BLaER1 (cell line): ENCODE measurements at regions not wholly inside any gene's neighbourhood (a gene's known extent, or its start where the extent isn't known, plus 50 kb on each side); places are given as distances from the start of the nearest gene placed in this dataset.

Experiments used
- H3K27ac ChIP-seq: shearing (Covaris generic); formaldehyde crosslinking; 2 replicates; pipeline ENCODE4 v1.8.1; 2022
- H3K27me3 ChIP-seq: shearing (Covaris generic); formaldehyde crosslinking; 2 replicates; pipeline ENCODE4 v1.8.1; 2022
- H3K36me3 ChIP-seq: shearing (Covaris generic); formaldehyde crosslinking; 2 replicates; pipeline ENCODE4 v1.8.1; 2022
- H3K4me1 ChIP-seq: shearing (Covaris generic); formaldehyde crosslinking; 2 replicates; pipeline ENCODE4 v1.8.1; 2022
- H3K4me2 ChIP-seq: shearing (Covaris generic); formaldehyde crosslinking; 2 replicates; pipeline ENCODE4 v1.8.1; 2022
- H3K4me3 ChIP-seq: shearing (Covaris generic); formaldehyde crosslinking; 2 replicates; pipeline ENCODE4 v1.8.1; 2022
- H3K9ac ChIP-seq: shearing (Covaris generic); formaldehyde crosslinking; 2 replicates; pipeline ENCODE4 v1.8.1; 2022
- H3K9me3 ChIP-seq: shearing (Covaris generic); formaldehyde crosslinking; 2 replicates; pipeline ENCODE4 v1.8.1; 2022
- H4K20me1 ChIP-seq: shearing (Covaris generic); formaldehyde crosslinking; 2 replicates; pipeline ENCODE4 v1.8.1; 2022
- Cebpa-rat ChIP-seq: shearing (Covaris generic); IDR thresholded peaks from 2 replicates; pipeline ENCODE4 v1.8.1; 2022

- Histone ChIP-seq H3K4me1 (no peaks in the 10 kb centered on the region), H4K20me1 (no peaks in the 10 kb centered on the region), H3K9ac (no peak overlapping the region), H3K36me3 (no peaks in the 10 kb centered on the region), H3K27ac (no peak overlapping the region), H3K9me3 (no peaks in the 10 kb centered on the region), H3K4me3 (no peak overlapping the region), H3K27me3 (no peaks in the 10 kb centered on the region), H3K4me2 (no peak overlapping the region)
- no peak for TF ChIP-seq Cebpa-rat
Observed at GRCh38 chr4:111880116-111880515, 265.1 kb upstream of the FAM241A start.

GRCh38 chr4:111883557-111883999 is 261.7 kb upstream of the FAM241A start:
- H3K9me3 ChIP-seq = no peaks in the 10 kb centered on the region
- H3K4me3 ChIP-seq = no peak overlapping the region
- no peak overlapping the region for H3K4me2 ChIP-seq
- no peak for TF ChIP-seq Cebpa-rat
- no peaks in the 10 kb centered on the region for H3K27me3 ChIP-seq
- H3K27ac ChIP-seq = no peak overlapping the region
- H3K9ac ChIP-seq = no peak overlapping the region
- no peaks in the 10 kb centered on the region for H3K4me1 ChIP-seq
- H3K36me3 ChIP-seq = no peaks in the 10 kb centered on the region
- no peaks in the 10 kb centered on the region for H4K20me1 ChIP-seq

GRCh38 chr4:111890412-111890811 is 254.8 kb upstream of the FAM241A start:
- no peaks in the 10 kb centered on the region for H3K27me3 ChIP-seq

GRCh38 chr4:111905511-111905910 is 239.7 kb upstream of the FAM241A start:
- H3K9me3 ChIP-seq = no peaks in the 10 kb centered on the region
- H3K36me3 ChIP-seq = no peaks in the 10 kb centered on the region
- no peak overlapping the region for H3K27ac ChIP-seq
- no peaks in the 10 kb centered on the region for H3K27me3 ChIP-seq
- no peak overlapping the region for H3K4me2 ChIP-seq
- no peak for TF ChIP-seq Cebpa-rat
- no peak overlapping the region for H3K9ac ChIP-seq
- no peak overlapping the region for H3K4me3 ChIP-seq
- H4K20me1 ChIP-seq = no peaks in the 10 kb centered on the region; the same call in 1 of the 2 replicates
- no peaks in the 10 kb centered on the region for H3K4me1 ChIP-seq

More at GRCh38 chr4:111890412-111890811, 254.8 kb upstream of the FAM241A start:
- Histone ChIP-seq H3K9me3 (no peaks in the 10 kb centered on the region), H4K20me1 (no peaks in the 10 kb centered on the region), H3K4me2 (no peak overlapping the region), H3K36me3 (no peaks in the 10 kb centered on the region), H3K27ac (no peak overlapping the region), H3K4me3 (no peak overlapping the region), H3K9ac (no peak overlapping the region), H3K4me1 (no peaks in the 10 kb centered on the region)
- TF ChIP-seq Cebpa-rat = no peak

- H3K4me1 ChIP-seq = no peaks in the 10 kb centered on the region
- no peak overlapping the region for H3K4me2 ChIP-seq
- H3K36me3 ChIP-seq = no peaks in the 10 kb centered on the region
- 0 out of 2 replicates have a peak, but pooled peaks cover 3% of the 10 kb centered on the region for H3K9me3 ChIP-seq
- no peak overlapping the region for H3K9ac ChIP-seq
- H3K27me3 ChIP-seq = no peaks in the 10 kb centered on the region
- no peaks in the 10 kb centered on the region for H4K20me1 ChIP-seq
- H3K27ac ChIP-seq = no peak overlapping the region
- H3K4me3 ChIP-seq = no peak overlapping the region
- TF ChIP-seq Cebpa-rat = no peak
Observed at GRCh38 chr4:111919639-111920038, 225.6 kb upstream of the FAM241A start.

- H4K20me1 ChIP-seq = no peaks in the 10 kb centered on the region
- no peak overlapping the region for H3K27ac ChIP-seq
- TF ChIP-seq Cebpa-rat = no peak
- H3K4me2 ChIP-seq = no peak overlapping the region
- no peak overlapping the region for H3K9ac ChIP-seq
- no peaks in the 10 kb centered on the region for H3K4me1 ChIP-seq
- no peaks in the 10 kb centered on the region for H3K9me3 ChIP-seq
- H3K27me3 ChIP-seq = no peaks in the 10 kb centered on the region
- no peaks in the 10 kb centered on the region for H3K36me3 ChIP-seq
- H3K4me3 ChIP-seq = no peak overlapping the region
Observed at GRCh38 chr4:111921714-111922113, 223.5 kb upstream of the FAM241A start.

- Histone ChIP-seq H3K9me3 (no peaks in the 10 kb centered on the region), H3K27ac (no peak overlapping the region), H3K9ac (no peak overlapping the region), H3K27me3 (no peaks in the 10 kb centered on the region), H3K4me2 (no peak overlapping the region), H3K36me3 (no peaks in the 10 kb centered on the region), H3K4me1 (no peaks in the 10 kb centered on the region), H4K20me1 (no peaks in the 10 kb centered on the region), H3K4me3 (no peak overlapping the region)
- TF ChIP-seq Cebpa-rat = no peak
Observed at GRCh38 chr4:111923786-111924185, 221.5 kb upstream of the FAM241A start.

GRCh38 chr4:111924696-111925095 is 220.6 kb upstream of the FAM241A start:
- Histone ChIP-seq H3K27me3 (no peaks in the 10 kb centered on the region), H3K9ac (no peak overlapping the region), H3K4me1 (no peaks in the 10 kb centered on the region), H3K9me3 (no peaks in the 10 kb centered on the region), H3K4me2 (no peak overlapping the region), H4K20me1 (no peaks in the 10 kb centered on the region), H3K4me3 (no peak overlapping the region), H3K36me3 (no peaks in the 10 kb centered on the region), H3K27ac (no peak overlapping the region)
- no peak for TF ChIP-seq Cebpa-rat

- H3K9ac ChIP-seq = no peak overlapping the region
- H4K20me1 ChIP-seq = no peaks in the 10 kb centered on the region; the same call in 1 of the 2 replicates
- no peak overlapping the region for H3K27ac ChIP-seq
- no peak overlapping the region for H3K4me3 ChIP-seq
- H3K4me2 ChIP-seq = peak overlapping the region; percentile 27; the same call in 1 of the 2 replicates
- no peaks in the 10 kb centered on the region for H3K27me3 ChIP-seq
- H3K9me3 ChIP-seq = no peaks in the 10 kb centered on the region
- TF ChIP-seq Cebpa-rat = no peak
- peaks cover 7% of the 10 kb centered on the region; the same call in 1 of the 2 replicates for H3K4me1 ChIP-seq
- no peaks in the 10 kb centered on the region for H3K36me3 ChIP-seq
Observed at GRCh38 chr4:111930659-111931058, 214.6 kb upstream of the FAM241A start.

- no peaks in the 10 kb centered on the region for H3K9me3 ChIP-seq
Observed at GRCh38 chr4:111933703-111934102, 211.6 kb upstream of the FAM241A start.

GRCh38 chr4:111934314-111934713 is 210.9 kb upstream of the FAM241A start:
- no peaks in the 10 kb centered on the region; the same call in 1 of the 2 replicates for H4K20me1 ChIP-seq
- H3K4me3 ChIP-seq = no peak overlapping the region
- H3K27ac ChIP-seq = no peak overlapping the region
- no peak overlapping the region for H3K4me2 ChIP-seq
- H3K9me3 ChIP-seq = no peaks in the 10 kb centered on the region
- no peaks in the 10 kb centered on the region for H3K36me3 ChIP-seq
- no peak for TF ChIP-seq Cebpa-rat
- H3K4me1 ChIP-seq = peaks cover 7% of the 10 kb centered on the region; the same call in 1 of the 2 replicates
- H3K27me3 ChIP-seq = no peaks in the 10 kb centered on the region
- H3K9ac ChIP-seq = no peak overlapping the region

More at GRCh38 chr4:111933703-111934102, 211.6 kb upstream of the FAM241A start:
- Histone ChIP-seq H3K27ac (no peak overlapping the region), H3K4me1 (peaks cover 7% of the 10 kb centered on the region; the same call in 1 of the 2 replicates), H3K36me3 (no peaks in the 10 kb centered on the region), H3K27me3 (no peaks in the 10 kb centered on the region), H3K9ac (no peak overlapping the region), H3K4me3 (no peak overlapping the region), H3K4me2 (no peak overlapping the region), H4K20me1 (no peaks in the 10 kb centered on the region; the same call in 1 of the 2 replicates)
- no peak for TF ChIP-seq Cebpa-rat
